Activated CD8-positive, alpha-beta T cell treated with anti-CD3 and anti-CD28 coated beads for 36 hours (primary cell): ENCODE measurements at regions not wholly inside any gene's neighbourhood (a gene's known extent, or its start where the extent isn't known, plus 50 kb on each side); places are given as distances from the start of the nearest gene placed in this dataset.

ENCODE experiments used
- ATAC-seq: fragments of 200-7000 bp; cut with Tn5 transposase; one replicate; pipeline ENCODE4 v1.10.0; 2021; ENCODE audit warnings: mild to moderate bottlenecking, moderate library complexity
- CTCF ChIA-PET: fragments of 350-600 bp; sonication (Branson Sonifier 250); formaldehyde crosslinking; loops from one replicate; lab custom pipeline; 2021; ENCODE audit warnings: antibody characterized with exemption; lab: Charles Lee
- POLR2A ChIA-PET: fragments of 350-600 bp; sonication (Branson Sonifier 250); formaldehyde crosslinking; loops from one replicate; lab custom pipeline; 2021; ENCODE audit warnings: antibody characterized with exemption; lab: Charles Lee
- DNase-seq: peaks from one replicate; pipeline ENCODE4 v3.0.0-alpha.2; 2020
- H3K27ac Mint-ChIP-seq: one replicate; pipeline ENCODE4 v1.8.0; 2021; ENCODE audit warnings: mild to moderate bottlenecking, mixed read lengths
- H3K27me3 Mint-ChIP-seq: one replicate; pipeline ENCODE4 v1.8.0; 2021; ENCODE audit warnings: mixed read lengths
- H3K36me3 Mint-ChIP-seq: one replicate; pipeline ENCODE4 v1.8.0; 2021; ENCODE audit warnings: low read depth, mixed read lengths
- H3K4me1 Mint-ChIP-seq: one replicate; pipeline ENCODE4 v1.8.0; 2021; ENCODE audit warnings: low read depth, mixed read lengths
- H3K4me3 Mint-ChIP-seq: one replicate; pipeline ENCODE4 v1.8.0; 2021; ENCODE audit warnings: mild to moderate bottlenecking, moderate library complexity, mixed read lengths
- H3K9me3 Mint-ChIP-seq: one replicate; pipeline ENCODE4 v1.8.0; 2021; ENCODE audit warnings: mixed read lengths
- intact Hi-C: fragments of 100-400 bp; cut with micrococcal nuclease; formaldehyde crosslinking; loops from one replicate; pipeline ENCODE4 v1.10.0; 2022
- TF ChIP-seq, protein P1 (sequence below): fragments of 200-600 bp; IDR thresholded peaks from one replicate; pipeline ENCODE4 v1.8.0; 2022; ENCODE audit warnings: antibody characterized with exemption, mild to moderate bottlenecking

- H3K4me3 Mint-ChIP-seq = no peak overlapping the region
- CTCF ChIA-PET = no interaction called here
- ATAC-seq = no peak
Measured at GRCh38 chr2:139033300-139033699, 253.1 kb upstream of the NXPH2 start.

DNA sequence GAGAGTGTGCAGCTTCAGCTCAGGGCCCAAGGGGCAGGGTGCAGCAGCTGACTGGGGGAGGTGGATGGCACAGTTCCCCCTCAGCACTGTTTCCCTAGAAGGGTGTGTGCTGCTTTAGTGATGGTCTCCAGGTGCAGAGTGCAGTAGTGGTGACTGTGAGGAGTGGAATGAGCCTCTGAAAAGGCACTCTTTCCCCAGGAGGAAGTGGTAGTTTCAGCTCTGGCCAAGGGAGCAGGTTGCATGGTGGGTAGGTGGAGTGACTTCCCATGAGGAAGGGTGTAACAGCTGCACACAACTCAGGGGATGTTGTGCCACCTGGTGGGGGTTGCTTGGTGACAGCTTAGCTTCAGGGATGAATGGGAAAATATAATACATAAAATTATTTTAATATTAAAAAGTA is 251.5 kb upstream of the NXPH2 start:
- Mint-ChIP-seq H3K4me1 (no peaks in the 10 kb centered on the region), H3K36me3 (no peaks in the 10 kb centered on the region), H3K9me3 (peaks cover 1% of the 10 kb centered on the region), H3K4me3 (no peak overlapping the region), H3K27me3 (no peaks in the 10 kb centered on the region), H3K27ac (no peak overlapping the region)
- POLR2A ChIA-PET = no interaction called here
- no peak for DNase-seq
- intact Hi-C loops = no loop called here
- TF ChIP-seq, protein P1, sequence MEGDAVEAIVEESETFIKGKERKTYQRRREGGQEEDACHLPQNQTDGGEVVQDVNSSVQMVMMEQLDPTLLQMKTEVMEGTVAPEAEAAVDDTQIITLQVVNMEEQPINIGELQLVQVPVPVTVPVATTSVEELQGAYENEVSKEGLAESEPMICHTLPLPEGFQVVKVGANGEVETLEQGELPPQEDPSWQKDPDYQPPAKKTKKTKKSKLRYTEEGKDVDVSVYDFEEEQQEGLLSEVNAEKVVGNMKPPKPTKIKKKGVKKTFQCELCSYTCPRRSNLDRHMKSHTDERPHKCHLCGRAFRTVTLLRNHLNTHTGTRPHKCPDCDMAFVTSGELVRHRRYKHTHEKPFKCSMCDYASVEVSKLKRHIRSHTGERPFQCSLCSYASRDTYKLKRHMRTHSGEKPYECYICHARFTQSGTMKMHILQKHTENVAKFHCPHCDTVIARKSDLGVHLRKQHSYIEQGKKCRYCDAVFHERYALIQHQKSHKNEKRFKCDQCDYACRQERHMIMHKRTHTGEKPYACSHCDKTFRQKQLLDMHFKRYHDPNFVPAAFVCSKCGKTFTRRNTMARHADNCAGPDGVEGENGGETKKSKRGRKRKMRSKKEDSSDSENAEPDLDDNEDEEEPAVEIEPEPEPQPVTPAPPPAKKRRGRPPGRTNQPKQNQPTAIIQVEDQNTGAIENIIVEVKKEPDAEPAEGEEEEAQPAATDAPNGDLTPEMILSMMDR = no peak
- CTCF ChIA-PET = interaction anchor here (1.1 kb wide), 1 partner anchor 19 kb away, joined by 3 read pairs; no protein-coding TSS in a partner anchor
- ATAC-seq = no peak

More at GRCh38 chr2:139033300-139033699, 253.1 kb upstream of the NXPH2 start:
- TF ChIP-seq, protein P1 = no peak
- H3K27ac Mint-ChIP-seq = no peak overlapping the region
- no peak for DNase-seq
- no peaks in the 10 kb centered on the region for H3K27me3 Mint-ChIP-seq
- intact Hi-C loops = no loop called here
- no peaks in the 10 kb centered on the region for H3K36me3 Mint-ChIP-seq
- POLR2A ChIA-PET = no interaction called here
- no peaks in the 10 kb centered on the region for H3K4me1 Mint-ChIP-seq
- peaks cover 4% of the 10 kb centered on the region for H3K9me3 Mint-ChIP-seq

DNA sequence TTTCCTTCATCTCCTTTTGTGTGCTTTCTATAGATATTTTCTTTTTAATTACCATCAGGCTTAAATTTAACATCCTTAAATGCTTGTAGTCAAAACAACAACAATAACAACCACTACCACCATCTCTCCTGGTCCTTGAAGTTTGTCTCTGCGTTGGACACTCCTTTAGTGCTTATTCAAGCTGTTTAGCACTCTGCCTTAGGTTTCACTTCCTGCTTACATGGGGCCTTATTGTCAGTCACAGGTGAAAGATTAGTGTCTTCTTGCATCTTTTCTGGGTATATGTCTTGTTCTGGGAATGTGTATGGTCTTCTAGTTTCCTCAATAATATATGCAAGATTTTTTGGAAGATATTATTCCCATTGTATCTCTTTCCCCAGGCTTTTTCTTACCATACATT is 240.1 kb upstream of the NXPH2 start:
- H3K4me3 Mint-ChIP-seq = no peak overlapping the region
- H3K27me3 Mint-ChIP-seq = no peaks in the 10 kb centered on the region
- no peak for ATAC-seq
- no peak overlapping the region for H3K27ac Mint-ChIP-seq
- TF ChIP-seq, protein P1 = no peak
- POLR2A ChIA-PET = no interaction called here
- CTCF ChIA-PET = no interaction called here
- no peaks in the 10 kb centered on the region for H3K36me3 Mint-ChIP-seq
- H3K4me1 Mint-ChIP-seq = no peaks in the 10 kb centered on the region
- no peak for DNase-seq
- intact Hi-C loops = no loop called here
- H3K9me3 Mint-ChIP-seq = peaks cover 17% of the 10 kb centered on the region

DNA sequence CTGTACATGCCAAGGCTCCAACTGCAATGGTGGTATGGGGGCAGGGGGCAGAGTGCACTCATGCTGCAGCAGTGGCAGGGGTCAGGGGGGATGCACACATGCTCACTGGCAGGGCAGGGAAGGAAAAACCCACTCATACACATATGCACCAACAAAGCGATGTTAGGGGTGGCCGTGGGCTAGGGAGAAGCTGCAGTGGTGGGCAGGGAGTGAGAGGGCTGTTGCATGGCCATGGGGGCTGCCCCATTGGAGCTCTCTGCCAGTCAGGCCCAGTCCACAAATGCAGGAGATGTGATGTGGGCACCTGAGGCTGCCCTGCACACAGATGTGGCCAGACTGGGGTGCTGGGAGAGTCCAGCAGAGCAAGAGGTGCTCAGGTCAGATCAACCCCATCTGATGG is 238.1 kb upstream of the NXPH2 start:
- ATAC-seq (no peak), DNase-seq (no peak)
- CTCF ChIA-PET = no interaction called here
- H3K36me3 Mint-ChIP-seq = no peaks in the 10 kb centered on the region
- peaks cover 22% of the 10 kb centered on the region for H3K9me3 Mint-ChIP-seq
- intact Hi-C loops = no loop called here
- no peaks in the 10 kb centered on the region for H3K27me3 Mint-ChIP-seq
- POLR2A ChIA-PET = no interaction called here
- H3K4me1 Mint-ChIP-seq = no peaks in the 10 kb centered on the region
- TF ChIP-seq, protein P1 = no peak
- H3K4me3 Mint-ChIP-seq = no peak overlapping the region
- H3K27ac Mint-ChIP-seq = no peak overlapping the region

GRCh38 chr2:139007130-139007529 is 226.9 kb upstream of the NXPH2 start:
- intact Hi-C loops = no loop called here
- Mint-ChIP-seq H3K36me3 (no peaks in the 10 kb centered on the region), H3K4me1 (no peaks in the 10 kb centered on the region), H3K27ac (no peak overlapping the region), H3K9me3 (no peaks in the 10 kb centered on the region), H3K4me3 (no peak overlapping the region), H3K27me3 (no peaks in the 10 kb centered on the region)
- TF ChIP-seq, protein P1 = no peak
- DNase-seq = no peak
- ChIA-PET CTCF (no interaction called here), POLR2A (no interaction called here)
- no peak for ATAC-seq
